GM19025 (cell line): ENCODE measurements at regions not wholly inside any gene's neighbourhood (a gene's known extent, or its start where the extent isn't known, plus 50 kb on each side); places are given as distances from the start of the nearest gene placed in this dataset.

Experiments
- ATAC-seq: cut with Tn5 transposase; IDR thresholded peaks from one replicate; pipeline ENCODE4 v1.9.1; 2021; ENCODE audit warnings: mild to moderate bottlenecking, low read depth, moderate library complexity; ENCODE audit not compliant: unreplicated experiment

DNA sequence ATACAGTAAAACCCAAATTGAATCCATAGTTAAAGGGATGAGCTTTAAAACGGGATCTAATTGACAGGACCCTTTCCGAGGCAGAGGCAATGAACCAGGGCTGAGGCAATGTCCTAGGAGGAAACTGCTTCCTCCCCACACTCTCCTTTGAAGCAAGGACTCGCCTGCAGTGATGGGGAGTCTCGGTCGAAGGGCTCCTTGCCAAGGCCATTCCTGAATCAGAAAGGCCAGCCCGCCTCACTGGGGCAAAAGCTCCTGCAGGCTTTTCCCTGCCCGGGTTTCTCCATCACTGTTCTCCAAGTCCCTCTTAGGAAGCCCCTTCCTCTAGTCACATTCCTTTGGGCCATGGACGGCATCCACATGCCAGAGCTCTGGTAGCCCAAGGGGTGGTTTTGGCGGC lies 132.0 kb downstream of the RBFOX3 start:
- no peak for ATAC-seq

DNA sequence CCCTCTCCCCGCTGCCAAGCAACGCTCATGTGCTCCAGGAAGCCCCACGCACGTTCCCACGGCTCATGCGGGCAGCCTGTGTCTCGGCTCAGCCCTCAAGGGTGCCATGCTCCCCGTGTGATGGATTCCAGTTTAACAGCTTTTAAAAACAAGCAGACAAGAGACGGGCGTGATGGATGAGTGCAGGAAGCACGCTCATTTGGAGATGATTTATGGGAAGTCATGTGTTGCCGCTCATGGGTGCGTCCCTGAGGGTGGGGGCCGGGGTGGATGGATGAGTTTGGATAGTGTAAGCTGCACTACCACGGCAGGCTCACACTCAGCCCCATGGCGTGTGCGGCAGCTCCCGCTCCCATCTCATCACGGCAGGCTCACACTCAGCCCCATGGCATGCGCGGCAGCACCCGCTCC lies 132.8 kb downstream of the RBFOX3 start:
- no peak for ATAC-seq

DNA sequence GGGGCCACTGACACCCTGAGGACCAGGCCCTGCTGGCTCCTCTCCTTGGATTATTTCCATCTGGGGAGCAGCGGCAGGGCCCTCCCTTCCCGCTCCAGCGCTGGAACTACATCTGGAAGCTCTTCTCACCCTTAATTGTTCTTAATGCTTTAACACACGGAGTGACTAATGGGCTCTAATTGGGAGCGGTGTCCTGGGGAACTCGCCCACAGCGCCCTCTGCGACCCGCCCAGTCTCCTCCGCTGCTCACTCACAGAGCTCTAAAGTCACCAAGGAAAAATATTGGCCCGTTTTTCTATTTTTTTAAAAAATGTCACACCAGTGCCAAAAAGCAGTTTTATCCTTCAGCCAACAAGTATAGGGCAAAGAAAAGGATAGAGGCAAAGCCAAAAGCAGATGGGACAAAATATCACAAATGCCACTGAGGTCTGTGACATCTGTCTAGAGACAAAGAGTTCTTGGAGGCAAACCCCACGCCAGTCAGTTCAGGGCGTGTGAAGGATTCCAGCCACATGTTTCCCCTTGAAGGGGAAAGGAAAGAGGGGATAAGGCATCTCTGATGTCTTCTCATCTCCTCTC lies 134.7 kb downstream of the RBFOX3 start:
- no peak for ATAC-seq

DNA sequence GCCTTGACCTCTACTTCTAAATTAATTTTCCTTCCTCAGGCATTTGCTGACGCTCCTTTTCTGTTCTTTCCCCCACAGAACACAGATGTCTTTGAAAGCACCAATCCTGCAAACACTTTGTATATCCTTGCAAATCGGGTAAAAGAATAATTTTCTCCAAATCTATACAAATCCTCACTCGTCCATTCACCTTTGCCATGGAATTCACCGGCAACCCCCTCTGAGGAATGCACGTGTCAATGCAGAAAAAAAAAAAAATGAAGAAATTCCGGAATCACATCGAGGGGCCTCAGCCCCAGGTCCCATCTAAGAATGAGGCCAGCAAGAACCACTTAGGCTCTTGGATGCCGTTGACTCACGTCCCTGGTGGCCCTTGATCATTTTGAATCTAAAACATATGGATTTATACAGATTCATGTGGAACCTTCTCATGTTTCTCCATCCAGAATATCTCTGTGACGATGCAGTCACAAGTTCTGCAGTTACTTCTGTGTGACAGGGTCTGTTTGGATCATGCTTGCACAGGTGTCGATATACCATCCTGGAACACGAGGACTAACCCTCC lies 136.9 kb downstream of the RBFOX3 start:
- no peak for ATAC-seq

DNA sequence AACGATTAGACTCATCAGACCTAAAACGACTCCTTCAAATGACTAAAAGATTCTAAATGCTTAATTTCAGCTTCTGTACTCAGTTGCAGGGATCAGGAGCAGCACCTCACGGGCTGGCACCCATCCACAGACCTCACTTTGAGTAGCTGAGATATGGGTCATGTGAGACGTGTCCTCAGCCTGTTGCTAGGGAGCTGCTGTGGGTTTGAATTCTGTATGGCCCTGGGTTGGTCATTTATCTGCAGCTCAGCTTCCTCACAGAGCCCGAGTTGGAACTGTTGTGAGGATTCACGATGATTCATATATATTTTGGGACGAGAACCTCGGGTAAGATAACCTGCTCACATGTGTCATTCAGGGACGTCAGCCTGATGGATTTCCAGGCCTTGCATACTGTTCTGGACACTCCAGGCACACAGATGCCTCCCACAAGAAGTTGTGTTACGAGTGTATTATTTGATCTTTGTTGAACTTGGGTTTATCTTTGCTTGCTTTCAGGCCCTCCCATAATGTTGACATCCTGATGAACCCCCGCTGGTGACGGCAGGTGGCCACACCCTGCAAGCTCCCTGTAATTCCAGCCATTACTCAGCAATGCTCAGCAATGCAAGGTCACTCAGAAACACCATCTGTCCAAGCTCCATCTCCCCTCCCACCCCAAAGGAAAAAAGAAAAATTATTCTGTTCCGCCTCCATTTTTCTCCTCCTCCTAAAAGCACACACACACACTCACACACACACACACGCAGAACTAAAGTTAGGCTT lies 137.6 kb downstream of the RBFOX3 start:
- ATAC-seq = no peak

DNA sequence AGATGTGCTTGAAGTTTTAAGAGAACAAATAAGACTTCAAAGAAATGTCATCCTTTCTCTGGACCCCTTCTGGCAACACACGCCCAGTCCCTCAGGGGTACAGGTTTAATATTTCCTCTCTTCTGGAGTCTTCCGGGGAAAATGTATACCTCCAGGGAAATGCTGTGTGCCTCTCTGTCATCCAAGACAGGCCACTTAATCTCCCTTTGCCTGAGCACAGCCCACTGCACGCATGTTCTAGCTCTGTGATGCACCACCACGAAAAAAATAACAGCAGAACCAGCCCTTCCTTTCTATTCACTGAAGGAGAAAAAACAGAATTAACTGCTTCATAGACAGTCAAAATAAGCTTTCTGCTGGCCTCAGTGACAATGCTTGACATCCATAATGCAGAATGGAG lies 140.1 kb downstream of the RBFOX3 start:
- no peak for ATAC-seq

DNA sequence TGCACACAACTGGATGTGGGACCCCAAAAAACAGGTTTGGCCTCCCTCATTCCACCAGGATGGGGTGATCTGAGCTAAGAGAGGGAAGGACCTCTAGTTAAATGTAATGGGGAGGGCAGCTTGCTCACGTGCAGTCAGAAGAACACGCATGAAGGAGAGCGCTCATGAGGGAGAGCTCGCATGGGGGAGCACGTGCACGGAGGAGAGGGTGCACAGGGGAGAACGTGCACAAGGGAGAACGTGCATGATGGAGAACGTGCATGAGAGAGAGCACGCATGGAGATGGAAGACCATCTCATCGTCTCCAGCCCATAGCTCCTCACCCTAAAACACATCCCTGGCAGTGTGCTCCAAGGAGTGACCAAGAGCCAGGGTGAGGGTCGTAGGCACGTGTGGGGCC lies 141.2 kb downstream of the RBFOX3 start:
- no peak for ATAC-seq

DNA sequence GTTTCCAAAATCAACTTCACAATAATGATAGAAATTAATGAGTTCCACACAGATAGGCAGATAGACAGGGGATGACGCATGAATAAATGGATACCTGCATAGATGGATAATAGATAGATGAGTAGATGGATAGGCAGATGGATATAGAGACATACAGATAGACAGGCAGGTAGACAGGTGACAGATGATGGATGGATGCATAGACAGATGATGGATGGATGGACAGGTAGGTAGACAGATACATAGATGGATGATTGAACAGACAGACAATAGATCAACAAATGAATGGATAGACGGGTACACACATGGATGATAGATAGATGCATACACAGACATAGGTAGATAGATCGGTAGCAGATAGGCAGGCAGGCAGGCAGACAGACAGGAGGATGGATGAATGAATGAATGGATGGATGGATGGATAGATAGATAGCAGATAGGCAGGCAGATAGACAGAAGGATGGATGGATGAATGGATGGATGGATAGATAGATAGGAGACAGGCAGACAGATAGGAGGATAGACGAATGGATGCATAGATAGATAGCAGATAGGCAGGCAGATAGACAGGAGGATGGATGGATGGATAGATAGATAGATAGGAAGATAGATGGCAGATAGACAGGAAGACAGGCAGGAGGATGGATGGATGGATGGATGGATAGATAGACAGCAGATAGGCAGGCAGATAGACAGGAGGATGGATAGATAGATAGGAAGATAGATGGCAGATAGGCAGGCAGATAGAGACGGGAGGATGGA lies 142.5 kb downstream of the RBFOX3 start:
- ATAC-seq = no peak

DNA sequence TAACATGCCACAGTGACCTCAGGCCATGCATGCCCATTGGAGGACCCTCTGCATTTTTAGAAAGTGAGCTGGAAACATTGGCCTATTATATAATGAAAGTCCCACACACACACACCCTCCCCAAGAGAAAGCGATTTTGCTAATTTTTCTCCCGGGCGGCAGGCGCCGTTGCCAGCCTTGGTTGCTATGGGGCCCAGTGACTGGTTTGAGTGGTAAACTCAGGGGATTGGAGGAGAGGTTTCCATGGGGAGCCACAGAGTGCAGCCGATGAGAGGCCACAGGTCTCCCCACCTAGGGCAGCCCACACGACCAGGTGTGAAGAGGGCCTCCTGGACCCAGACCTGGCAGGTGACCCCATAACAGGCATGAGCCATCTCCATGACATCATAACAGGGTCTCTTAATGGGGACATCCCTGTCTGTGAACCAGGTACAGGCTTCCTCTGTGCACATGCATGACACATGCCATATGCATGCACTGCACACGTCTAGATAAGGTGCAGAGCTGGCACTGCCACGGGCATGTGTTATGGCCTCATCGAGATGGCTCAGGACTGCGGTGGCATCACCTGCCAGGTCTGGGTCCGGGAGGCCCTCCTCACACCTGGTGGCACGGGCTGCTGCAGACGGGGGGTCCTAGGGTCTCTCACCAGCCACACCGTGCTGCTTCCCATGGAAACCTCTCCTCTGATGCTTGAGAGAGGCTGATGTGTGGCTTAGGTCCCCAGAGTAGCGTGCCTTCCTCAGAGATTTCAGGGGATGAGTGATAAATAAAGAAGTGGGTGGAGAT lies 144.1 kb downstream of the RBFOX3 start:
- no peak for ATAC-seq

DNA sequence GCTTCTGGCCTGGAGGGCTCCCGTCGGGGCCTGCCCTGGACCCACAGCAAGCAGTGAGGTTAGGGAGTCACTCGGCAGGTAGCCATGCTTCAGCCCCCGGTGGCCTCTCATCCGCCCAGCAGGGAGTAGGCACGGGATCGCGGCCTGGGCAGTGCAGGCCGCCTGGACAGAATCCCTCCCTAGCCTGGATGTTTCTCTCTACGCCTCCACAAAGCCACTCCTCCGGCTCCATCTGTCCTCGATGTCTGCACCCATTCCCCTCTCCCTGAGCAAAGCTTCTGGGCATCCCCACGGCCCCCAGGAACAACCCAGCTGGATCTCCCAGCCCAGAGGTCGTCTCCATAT lies 145.2 kb downstream of the RBFOX3 start:
- ATAC-seq = no peak

DNA sequence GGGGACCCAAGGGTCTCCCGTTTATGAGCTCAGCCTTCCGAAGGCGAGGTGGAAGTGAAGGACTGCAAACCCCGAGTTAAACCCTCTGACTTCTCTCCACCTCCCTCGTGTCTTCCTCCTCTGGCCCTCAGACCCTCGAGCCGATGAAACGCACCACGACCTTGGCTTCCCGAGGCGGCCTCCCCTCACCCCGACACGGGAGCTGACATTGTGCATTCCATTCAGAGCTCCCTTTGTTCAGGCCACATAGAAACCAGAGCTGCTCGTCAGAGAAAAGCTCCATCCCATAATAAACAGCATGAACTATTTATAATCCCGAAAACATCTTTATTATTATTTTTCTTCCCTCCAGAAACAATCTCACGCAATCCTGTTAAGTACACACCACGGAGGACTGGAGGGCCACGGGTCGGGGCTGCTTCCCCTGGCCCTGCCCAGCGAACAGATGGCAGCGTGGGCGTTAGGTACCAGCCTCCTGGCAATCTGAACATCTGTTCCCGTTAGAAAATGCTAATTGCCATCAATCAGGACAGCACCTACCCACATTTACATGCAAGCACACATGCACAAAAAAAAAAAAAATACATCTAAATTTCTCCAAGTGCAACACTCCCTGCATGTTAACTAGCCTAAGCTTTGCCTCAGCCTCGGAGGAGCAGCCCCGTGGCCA lies 145.7 kb downstream of the RBFOX3 start:
- ATAC-seq = no peak

DNA sequence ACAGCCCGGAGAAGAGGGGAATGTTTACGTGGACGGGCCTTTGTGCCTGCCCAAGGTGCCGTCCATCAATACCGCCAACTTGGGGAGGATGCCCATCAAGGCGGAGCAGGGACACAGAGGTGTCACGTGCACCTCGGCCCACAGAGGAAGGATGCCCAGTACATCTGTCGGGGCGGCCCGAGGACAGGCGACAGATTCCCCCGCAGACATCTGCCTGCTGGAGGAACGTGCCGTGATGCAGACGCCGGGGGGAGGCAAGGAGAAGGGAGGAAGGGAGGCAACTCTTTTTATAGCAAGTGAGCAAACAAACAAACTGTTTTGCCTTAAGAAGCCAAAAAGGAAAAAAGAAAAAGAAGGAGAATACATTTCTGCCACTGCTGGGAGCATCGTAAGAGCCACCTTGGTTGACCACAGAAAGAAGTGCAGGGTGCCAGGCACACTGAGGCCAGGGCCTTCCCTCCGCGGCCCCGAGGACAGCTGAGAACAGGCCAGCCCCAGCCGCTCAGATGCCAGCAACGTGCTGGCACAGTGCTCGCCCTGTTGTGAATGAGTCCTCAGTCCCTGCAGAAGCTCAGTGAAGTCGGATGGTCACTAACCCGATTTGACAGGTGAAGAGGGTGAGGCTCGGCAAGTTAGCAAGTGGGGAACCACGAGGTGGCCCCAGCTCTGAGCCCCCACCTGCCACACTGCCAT lies 146.4 kb downstream of the RBFOX3 start:
- ATAC-seq = no peak

DNA sequence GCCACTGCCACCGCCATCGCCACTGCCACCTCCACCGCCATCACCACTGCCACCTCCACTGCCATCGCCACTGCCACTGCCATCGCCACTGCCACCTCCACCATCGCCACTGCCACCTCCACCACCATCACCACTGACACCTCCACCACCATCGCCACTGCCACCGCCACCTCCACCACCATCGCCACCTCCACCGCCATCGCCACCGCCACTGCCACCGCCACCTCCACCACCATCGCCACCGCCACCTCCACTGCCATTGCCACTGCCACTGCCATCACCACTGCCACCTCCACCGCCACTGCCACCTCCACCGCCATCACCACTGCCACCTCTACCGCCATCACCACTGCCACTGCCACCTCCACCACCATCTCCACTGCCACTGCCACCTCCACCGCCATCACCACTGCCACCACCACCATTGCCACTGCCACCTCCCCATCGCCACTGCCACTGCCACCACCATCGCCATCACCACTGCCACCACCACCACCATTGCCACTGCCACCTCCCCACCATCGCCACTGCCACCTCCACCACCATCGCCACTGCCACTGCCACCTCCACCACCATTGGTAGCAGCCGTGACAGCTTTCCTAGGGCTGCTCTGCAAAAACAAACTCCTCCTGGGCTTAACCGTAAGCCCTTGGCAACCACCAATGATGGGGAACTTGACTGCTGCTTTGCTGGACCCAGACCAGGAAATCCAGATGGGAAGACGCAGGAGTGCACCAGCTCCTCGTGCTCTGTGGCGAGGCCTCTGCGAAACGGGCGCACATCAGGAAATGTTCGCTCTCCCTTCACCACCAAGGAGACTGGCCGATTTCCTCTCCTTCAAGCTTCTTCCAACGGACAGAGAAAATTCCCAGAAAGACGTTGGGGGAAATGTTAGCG lies 147.2 kb downstream of the RBFOX3 start:
- ATAC-seq = no peak

DNA sequence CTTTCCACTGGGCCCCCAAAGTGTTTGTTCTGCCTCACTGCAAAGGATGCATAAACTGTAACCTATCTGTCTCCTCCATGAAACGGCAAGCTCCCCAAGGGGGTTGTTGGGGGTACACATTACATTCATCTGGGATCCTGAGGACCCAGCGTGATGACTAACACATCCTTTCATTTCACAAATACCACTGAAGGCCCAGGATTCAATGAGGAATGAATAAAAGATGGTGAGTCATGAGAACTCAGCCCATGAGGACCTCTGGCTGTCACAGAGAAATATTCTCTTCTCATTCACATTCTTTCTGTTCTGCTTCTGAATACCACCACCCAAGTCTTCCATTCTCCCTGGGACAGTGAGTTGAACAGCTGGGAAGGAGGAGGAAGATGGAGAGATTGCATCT lies 149.8 kb downstream of the RBFOX3 start:
- no peak for ATAC-seq

DNA sequence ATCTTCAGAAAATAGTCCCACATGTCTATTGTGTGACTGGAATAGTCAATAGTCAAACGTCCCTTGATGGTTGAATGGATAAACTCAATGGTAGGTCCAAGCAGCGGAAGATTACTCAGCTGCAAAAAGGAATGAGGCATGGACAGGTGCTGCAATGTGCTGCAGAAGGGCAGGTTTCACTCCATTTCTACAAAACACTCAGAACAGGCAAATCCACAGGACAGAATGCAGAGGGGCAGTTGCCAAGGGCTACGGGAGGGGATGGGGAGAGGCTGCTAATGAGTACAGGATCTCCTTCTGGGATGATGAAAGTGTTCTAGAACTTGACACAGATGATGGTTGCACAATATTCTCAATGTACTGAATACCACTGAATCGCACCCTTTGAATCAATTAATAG lies 151.0 kb downstream of the RBFOX3 start:
- no peak for ATAC-seq

DNA sequence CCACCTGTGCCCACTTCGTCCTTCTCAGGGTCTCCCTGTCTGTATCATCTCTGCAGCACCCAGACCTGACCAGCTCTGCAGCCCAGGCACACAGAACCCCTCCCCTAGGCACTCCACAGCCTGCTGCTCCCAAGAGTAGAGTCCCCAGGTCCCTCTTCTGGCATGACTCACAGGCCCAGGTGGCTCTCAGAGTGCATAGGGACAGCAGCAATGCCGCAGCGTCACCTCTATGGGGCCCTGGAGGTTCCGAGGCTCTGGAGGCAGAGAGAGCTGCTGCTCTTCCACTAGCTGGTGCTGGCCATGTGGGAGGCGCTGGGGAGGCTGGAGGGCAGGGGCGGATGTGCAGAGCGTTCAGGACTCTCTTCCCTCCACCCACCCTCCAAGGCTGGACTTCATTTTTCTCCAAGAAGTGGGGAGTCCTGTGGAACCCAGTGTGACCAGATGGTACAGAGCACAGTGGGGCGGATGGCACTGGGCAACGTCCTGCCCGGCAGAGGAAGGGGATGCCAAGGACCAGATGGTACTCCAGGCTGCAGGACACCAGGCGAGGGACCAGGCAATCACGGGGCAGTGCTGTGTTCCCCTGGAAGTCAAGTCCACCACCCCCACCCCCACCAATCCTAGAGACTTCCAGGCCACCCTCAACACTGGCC lies 151.7 kb downstream of the RBFOX3 start:
- ATAC-seq = no peak

DNA sequence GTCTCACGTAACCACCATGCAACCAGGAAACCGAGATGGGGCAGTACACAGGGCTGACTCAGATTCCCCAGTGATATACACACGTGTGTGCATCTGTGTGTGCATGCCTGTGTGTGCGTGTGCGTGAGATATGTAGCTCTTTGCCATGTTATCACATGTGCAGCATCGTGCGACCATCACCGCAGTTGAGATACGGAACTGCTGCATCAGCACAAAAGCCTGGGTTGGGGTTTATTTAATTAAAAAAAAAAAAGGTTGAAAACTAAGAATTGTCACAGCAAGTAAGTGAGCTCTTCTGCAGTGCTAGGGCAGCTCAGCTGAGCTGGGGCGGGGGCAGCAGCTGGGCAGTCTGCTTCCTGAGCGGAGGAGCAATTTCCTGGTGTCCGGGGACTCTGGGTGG lies 152.5 kb downstream of the RBFOX3 start:
- ATAC-seq = no peak

DNA sequence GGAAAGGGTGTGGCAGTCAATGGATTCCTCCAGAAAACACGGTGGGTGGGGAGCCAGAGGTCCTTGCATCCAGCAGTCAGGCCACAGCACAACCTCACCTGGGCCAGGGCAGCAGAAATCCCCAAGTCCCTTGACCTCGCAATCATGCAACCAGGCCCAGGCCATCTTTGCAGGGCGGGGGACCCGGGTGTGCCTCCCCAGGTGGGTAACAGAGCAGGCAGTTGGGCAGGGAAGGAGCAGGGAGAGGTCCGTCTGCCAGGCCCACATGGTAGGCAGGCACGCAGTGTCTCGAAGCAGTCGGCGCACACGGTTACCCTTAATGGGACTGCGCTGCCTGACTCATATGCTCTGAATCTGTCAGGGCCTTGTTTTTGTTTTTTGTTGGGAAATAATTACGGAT lies 153.0 kb downstream of the RBFOX3 start:
- ATAC-seq = no peak
